HG03354 (cell line): ENCODE measurements at regions not wholly inside any gene's neighbourhood (a gene's known extent, or its start where the extent isn't known, plus 50 kb on each side); places are given as distances from the start of the nearest gene placed in this dataset.

Source experiments
- ATAC-seq: cut with Tn5 transposase; IDR thresholded peaks from one replicate; pipeline ENCODE4 v1.9.1; 2021; ENCODE audit warnings: mild to moderate bottlenecking; ENCODE audit not compliant: unreplicated experiment, poor library complexity, severe bottlenecking

DNA sequence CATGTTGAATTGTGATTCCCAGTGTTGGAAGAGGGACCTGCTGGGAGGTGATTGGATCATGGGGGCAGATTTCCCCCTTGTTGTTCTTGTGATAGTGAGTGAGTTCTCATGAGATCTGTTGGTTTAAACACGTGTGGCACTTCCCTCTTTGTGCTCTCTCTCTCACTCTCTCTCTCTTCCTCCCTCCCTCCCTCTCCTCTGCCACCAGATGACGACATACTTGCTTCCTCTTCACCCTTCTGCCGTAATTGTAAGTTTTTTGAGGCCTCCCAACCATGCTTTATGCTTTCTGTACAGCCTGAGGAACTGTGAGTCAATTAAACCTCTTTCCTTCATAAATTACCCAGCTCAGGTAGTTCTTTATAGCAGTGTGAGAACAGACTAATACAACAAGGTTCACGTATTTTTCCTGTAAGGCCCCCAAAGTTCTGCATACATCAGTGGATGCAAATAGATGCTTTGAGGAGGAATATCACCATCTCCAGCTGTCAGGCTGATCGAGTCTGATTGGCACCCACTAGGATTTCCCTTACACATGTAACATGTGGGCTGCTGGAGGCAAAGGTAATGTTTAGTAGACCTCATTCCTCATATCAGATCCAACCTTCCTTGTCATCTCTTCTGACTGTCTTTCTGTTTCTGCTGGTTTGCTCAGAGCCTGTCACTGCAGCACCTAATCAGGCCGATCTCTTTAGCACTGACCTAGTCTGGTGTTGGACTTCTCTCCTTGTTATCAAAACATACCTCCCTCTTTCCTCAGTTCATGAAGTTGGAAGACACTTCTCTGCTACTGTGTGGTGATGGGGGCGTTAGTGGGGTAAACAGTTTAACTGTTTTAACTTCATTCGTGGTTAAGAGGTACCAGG, 54.3 kb upstream of the BACH2 start:
- no peak for ATAC-seq

DNA sequence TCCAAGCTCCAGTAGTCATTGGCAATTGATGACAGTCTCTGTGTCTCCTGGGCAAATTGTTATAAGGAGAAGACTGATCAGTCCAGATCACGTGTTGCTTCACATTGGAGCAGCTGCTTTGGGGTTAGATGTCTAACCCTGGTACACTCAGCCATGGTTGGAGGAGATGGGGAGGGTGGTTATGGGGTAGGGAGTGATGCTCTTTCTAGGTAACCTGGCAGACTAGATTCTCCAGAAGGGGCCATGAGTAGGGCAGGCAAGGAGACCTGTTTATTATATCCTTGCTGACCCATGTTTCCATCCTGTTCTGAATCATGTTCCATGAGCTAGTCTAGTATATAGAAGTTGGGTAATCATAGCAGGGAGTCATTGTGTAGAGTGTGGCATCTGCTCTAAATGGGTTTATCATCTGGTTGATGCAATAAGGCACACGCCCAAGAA, 50.8 kb upstream of the BACH2 start:
- ATAC-seq, result no peak

DNA sequence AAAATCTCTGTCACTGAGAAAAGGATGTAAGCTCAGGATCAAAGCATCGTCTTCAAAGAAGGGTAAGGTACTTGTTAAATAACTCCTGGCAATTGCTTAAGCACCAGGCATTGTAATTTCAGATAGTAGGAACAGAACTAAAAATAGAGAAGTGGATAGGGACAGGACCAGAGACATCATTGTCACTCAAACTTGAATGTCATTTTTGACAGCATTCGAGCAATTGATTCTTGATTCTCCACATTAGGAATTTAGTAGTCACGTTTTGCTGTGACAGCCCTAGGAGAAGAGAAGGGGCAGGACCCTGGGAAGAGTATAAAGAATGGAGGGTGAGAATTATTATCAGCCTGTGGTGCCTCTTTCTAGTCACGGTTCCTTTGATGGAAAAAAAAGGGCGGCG, 50.1 kb upstream of the BACH2 start:
- ATAC-seq, result no peak
